ENCODE measurements at regions not wholly inside any gene's neighbourhood (a gene's known extent, or its start where the extent isn't known, plus 50 kb on each side); places are given as distances from the start of the nearest gene placed in this dataset.
"Not testable (repeated sequence)": the region's sequence is repeated elsewhere in the genome, so short reads cannot be mapped to it uniquely, and the experiment has no call there.

DNA sequence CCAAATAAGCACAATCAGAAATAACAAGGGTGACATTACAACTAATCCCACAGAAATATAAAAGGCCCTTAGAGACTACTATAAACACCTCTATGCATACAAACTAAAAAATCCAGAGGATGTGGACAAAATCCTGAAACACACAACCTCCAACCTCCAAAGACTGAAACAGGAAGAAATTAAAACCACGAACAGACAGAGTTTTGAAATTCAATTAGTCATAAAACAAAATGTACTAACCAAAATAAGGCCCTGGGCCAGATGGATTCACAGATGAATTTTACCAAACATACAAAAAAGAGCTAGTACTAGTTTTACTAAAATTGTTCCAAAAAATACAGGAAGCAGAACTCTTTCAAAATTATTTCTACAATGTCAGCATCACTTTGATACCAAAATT, 1043.6 kb downstream of the DIPK2A start:
- no peak for ATAC-seq
- intact Hi-C loops (cut with DNase I): no loop called here

DNA sequence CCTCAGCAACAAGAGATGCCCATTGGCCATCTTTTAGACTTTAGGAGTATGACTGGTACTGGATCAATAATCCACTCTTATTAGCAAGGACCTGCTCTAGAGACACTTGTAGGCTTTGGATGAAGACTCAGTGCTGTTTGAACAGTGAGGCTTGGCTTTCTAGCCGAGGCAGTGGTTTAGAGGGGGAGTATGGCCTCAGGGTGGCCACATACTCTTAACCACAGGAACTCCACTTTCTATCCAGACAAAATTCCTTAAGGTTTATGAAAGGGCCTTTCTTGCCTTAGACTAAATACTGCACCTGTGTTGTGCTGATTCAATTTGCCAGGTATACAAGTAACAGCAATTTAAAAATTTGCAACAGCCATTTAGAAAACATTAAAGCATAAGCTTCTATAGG, 1046.3 kb downstream of the DIPK2A start:
- Histone ChIP-seq H3K27me3 (no peaks in the 10 kb centered on the region), H3K4me1 (no peaks in the 10 kb centered on the region), H3K9me3 (no peaks in the 10 kb centered on the region), H3K27ac (no peak overlapping the region), H3K36me3 (no peaks in the 10 kb centered on the region), H3K4me3 (no peak overlapping the region)
- TF ChIP-seq, protein P1, sequence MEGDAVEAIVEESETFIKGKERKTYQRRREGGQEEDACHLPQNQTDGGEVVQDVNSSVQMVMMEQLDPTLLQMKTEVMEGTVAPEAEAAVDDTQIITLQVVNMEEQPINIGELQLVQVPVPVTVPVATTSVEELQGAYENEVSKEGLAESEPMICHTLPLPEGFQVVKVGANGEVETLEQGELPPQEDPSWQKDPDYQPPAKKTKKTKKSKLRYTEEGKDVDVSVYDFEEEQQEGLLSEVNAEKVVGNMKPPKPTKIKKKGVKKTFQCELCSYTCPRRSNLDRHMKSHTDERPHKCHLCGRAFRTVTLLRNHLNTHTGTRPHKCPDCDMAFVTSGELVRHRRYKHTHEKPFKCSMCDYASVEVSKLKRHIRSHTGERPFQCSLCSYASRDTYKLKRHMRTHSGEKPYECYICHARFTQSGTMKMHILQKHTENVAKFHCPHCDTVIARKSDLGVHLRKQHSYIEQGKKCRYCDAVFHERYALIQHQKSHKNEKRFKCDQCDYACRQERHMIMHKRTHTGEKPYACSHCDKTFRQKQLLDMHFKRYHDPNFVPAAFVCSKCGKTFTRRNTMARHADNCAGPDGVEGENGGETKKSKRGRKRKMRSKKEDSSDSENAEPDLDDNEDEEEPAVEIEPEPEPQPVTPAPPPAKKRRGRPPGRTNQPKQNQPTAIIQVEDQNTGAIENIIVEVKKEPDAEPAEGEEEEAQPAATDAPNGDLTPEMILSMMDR (IDR thresholded peaks at IDR 0.05): no peak
- no peak for DNase-seq
- intact Hi-C loops (cut with DNase I): no loop called here
- no peak for ATAC-seq

More for the DNA sequence above, 1043.6 kb downstream of the DIPK2A start:
- TF ChIP-seq, protein P1 (IDR thresholded peaks at IDR 0.05): no peak
- DNase-seq: no peak
- Histone ChIP-seq H3K36me3 (no peaks in the 10 kb centered on the region), H3K4me1 (no peaks in the 10 kb centered on the region), H3K9me3 (no peaks in the 10 kb centered on the region), H3K4me3 (no peak overlapping the region), H3K27me3 (no peaks in the 10 kb centered on the region), H3K27ac (no peak overlapping the region)

DNA sequence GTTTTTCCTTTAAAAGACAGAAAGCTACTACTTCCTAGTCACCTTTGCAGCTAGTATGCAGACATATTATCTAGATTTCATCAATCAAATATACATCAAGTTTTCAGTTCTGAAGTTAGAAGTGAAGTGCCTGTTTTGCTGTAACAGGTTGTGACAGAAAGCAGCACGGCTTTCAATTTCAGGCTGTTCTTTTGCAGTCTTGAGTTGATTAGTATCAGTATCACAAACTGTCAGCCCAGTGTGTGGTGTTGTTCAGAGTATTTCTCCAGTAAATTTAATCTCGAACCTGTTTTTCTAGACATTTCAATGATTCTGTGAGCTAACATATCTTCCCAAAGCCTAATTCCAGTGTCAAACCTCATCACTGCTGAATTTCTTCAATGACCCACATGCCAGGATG, 1050.8 kb downstream of the DIPK2A start:
- Histone ChIP-seq H3K4me1 (no peaks in the 10 kb centered on the region), H3K36me3 (no peaks in the 10 kb centered on the region), H3K9me3 (no peaks in the 10 kb centered on the region), H3K27ac (no peak overlapping the region), H3K4me3 (no peak overlapping the region), H3K27me3 (no peaks in the 10 kb centered on the region)
- intact Hi-C loops (cut with DNase I): no loop called here
- TF ChIP-seq, protein P1 (IDR thresholded peaks at IDR 0.05): no peak
- DNase-seq: no peak
- no peak for ATAC-seq

DNA sequence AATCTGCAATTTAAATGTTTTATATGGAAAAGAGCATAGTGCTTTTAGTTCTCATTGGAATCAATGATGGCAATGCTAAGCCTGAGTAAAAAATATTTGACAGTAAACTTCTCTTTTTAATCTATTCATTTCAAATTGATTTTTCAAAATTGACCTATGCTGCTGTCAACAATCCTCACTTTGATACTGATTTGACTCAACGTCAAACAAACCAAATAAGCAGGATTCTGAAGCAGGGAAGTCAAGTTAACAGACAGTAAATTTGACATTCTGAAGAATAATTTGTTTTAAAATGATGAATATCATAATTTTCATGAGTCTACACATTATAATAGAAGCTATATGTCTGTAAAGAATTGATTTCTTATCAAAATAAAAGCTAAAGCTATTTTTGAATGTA, 1053.1 kb downstream of the DIPK2A start:
- TF ChIP-seq, protein P1 (IDR thresholded peaks at IDR 0.05): no peak
- intact Hi-C loops (cut with DNase I): no loop called here

DNA sequence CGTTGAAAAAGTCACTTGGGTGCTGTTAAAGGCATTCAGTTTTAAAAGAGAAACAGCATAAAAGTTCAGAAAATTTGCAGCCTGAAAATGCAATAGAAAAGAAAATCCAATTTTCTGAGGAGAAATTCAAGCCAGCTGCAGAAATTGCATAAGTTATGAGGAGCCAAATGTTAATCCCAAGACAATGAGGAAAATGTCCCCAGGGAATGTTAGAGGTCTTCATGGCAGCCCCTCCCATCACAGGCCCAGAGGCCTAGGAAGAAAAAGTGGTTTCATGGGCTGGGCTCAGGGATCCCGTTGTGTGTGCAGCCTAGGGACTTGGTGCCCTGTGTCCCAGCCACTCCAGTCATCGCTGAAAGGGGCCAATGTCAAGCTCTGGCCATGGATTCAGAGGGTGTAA, 1055.6 kb downstream of the DIPK2A start:
- H3K27ac ChIP-seq; ATAC-seq; H3K27me3 ChIP-seq; DNase-seq; intact Hi-C loops (cut with DNase I); H3K36me3 ChIP-seq; H3K9me3 ChIP-seq; H3K4me1 ChIP-seq; H3K4me3 ChIP-seq: not testable (repeated sequence)

More for the DNA sequence above, 1053.1 kb downstream of the DIPK2A start:
- no peak for DNase-seq
- no peaks in the 10 kb centered on the region for H3K27me3 ChIP-seq
- H3K4me1 ChIP-seq: no peaks in the 10 kb centered on the region
- ATAC-seq: no peak
- H3K27ac ChIP-seq: no peak overlapping the region
- no peaks in the 10 kb centered on the region for H3K36me3 ChIP-seq
- no peak overlapping the region for H3K4me3 ChIP-seq
- H3K9me3 ChIP-seq: peaks cover 0 to 4% of the 10 kb centered on the region in 2 donors

DNA sequence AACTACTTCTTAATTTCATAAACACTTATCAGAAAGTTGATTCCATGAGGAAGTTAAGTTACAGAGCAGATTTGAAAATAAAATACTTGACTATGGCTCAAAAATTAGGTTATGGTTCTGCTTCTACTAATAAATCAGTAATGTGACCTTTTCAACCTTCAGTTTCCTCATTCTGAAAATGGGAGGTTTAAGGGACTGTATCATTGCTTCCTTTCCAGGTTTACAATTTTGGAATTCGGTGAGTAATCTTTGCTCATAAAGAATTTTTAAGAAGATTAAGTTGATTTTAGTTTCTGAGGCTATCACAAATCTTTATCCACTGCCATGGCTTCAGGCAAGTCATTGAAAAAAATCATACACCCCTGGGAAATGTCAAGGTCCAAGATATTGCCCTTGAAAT, 1061.2 kb downstream of the DIPK2A start:
- DNase-seq: no peak
- Histone ChIP-seq H3K4me1 (no peaks in the 10 kb centered on the region), H3K27me3 (no peaks in the 10 kb centered on the region), H3K4me3 (no peak overlapping the region), H3K27ac (no peak overlapping the region), H3K36me3 (no peaks in the 10 kb centered on the region), H3K9me3 (peaks cover 0 to 4% of the 10 kb centered on the region in 2 donors)
- TF ChIP-seq, protein P1 (IDR thresholded peaks at IDR 0.05): no peak
- intact Hi-C loops (cut with DNase I): no loop called here
- ATAC-seq: no peak

Data from left lung (tissue), 4 donors.